Astrocyte (in vitro differentiated cells and primary cell): ENCODE measurements at regions not wholly inside any gene's neighbourhood (a gene's known extent, or its start where the extent isn't known, plus 50 kb on each side); places are given as distances from the start of the nearest gene placed in this dataset.

ENCODE experiments used
- DNase-seq: peaks from one replicate; pipeline ENCODE4 v3.0.0-alpha.2; 2010; ENCODE audit warnings: low read depth
- FAIRE-seq: peaks from 2 replicates; lab custom pipeline; 2011; peaks lifted over from hg19 to GRCh38; lab: Jason Lieb, UNC
- H2AFZ ChIP-seq: 2 replicates; pipeline ENCODE4 v1.6.0; 2012; ENCODE audit warnings: low read depth, low read length, inconsistent platforms
- H3K27ac ChIP-seq: 2 replicates; pipeline ENCODE4 v1.5.1; 2011; ENCODE audit warnings: low read depth, low read length, inconsistent platforms
- H3K27me3 ChIP-seq: 2 replicates; pipeline ENCODE4 v1.6.0; 2011; ENCODE audit warnings: low read length, inconsistent platforms; ENCODE audit not compliant: insufficient read depth
- H3K36me3 ChIP-seq: 2 replicates; pipeline ENCODE4 v1.5.1; 2011; ENCODE audit warnings: low read length, inconsistent platforms; ENCODE audit not compliant: insufficient read depth
- H3K4me1 ChIP-seq: 2 replicates; pipeline ENCODE4 v1.5.1; 2011; ENCODE audit warnings: low read length, inconsistent platforms; ENCODE audit not compliant: insufficient read depth
- H3K4me2 ChIP-seq: 2 replicates; pipeline ENCODE4 v1.6.0; 2012; ENCODE audit warnings: low read length, inconsistent platforms
- H3K4me3 ChIP-seq: 2 replicates; pipeline ENCODE4 v1.5.1; 2011; ENCODE audit warnings: low read depth, mild to moderate bottlenecking, low read length, inconsistent platforms; ENCODE audit not compliant: insufficient read depth
- H3K79me2 ChIP-seq: 2 replicates; pipeline ENCODE4 v1.6.0; 2012; ENCODE audit warnings: mild to moderate bottlenecking, low read length, inconsistent platforms; ENCODE audit not compliant: insufficient read depth
- H3K9ac ChIP-seq: 2 replicates; pipeline ENCODE4 v1.6.0; 2012; ENCODE audit warnings: mild to moderate bottlenecking, low read length, inconsistent platforms
- H3K9me3 ChIP-seq: 2 replicates; pipeline ENCODE4 v1.5.1; 2012; ENCODE audit warnings: low read depth, mild to moderate bottlenecking, low read length, inconsistent platforms; ENCODE audit not compliant: insufficient read depth
- H4K20me1 ChIP-seq: 2 replicates; pipeline ENCODE4 v1.6.0; 2012; ENCODE audit warnings: low read length, inconsistent platforms; ENCODE audit not compliant: insufficient read depth
- H3K27ac Mint-ChIP-seq: one replicate; pipeline ENCODE4 v1.8.0; 2021; ENCODE audit warnings: mild to moderate bottlenecking, mixed read lengths; ENCODE audit not compliant: unreplicated experiment
- H3K27me3 Mint-ChIP-seq: one replicate; pipeline ENCODE4 v1.8.0; 2021; ENCODE audit warnings: low read depth, mixed read lengths; ENCODE audit not compliant: unreplicated experiment
- H3K36me3 Mint-ChIP-seq: one replicate; pipeline ENCODE4 v1.8.0; 2021; ENCODE audit warnings: low read depth, mixed read lengths; ENCODE audit not compliant: unreplicated experiment
- H3K4me1 Mint-ChIP-seq: one replicate; pipeline ENCODE4 v1.8.0; 2021; ENCODE audit warnings: low read depth, mixed read lengths; ENCODE audit not compliant: unreplicated experiment
- H3K4me3 Mint-ChIP-seq: one replicate; pipeline ENCODE4 v1.8.0; 2021; ENCODE audit warnings: mild to moderate bottlenecking, moderate library complexity, mixed read lengths; ENCODE audit not compliant: unreplicated experiment
- H3K9me3 Mint-ChIP-seq: one replicate; pipeline ENCODE4 v1.8.0; 2021; ENCODE audit warnings: mild to moderate bottlenecking, mixed read lengths; ENCODE audit not compliant: unreplicated experiment
- CTCF ChIP-seq: IDR thresholded peaks from 2 replicates; pipeline ENCODE4 v1.5.1; 2011; ENCODE audit warnings: low read depth, mild to moderate bottlenecking, inconsistent platforms, low read length, moderate library complexity; ENCODE audit not compliant: insufficient read depth
- EZH2 ChIP-seq: IDR thresholded peaks from 2 replicates; pipeline ENCODE4 v1.6.1; 2012; ENCODE audit warnings: mild to moderate bottlenecking, low read length, inconsistent platforms; ENCODE audit not compliant: insufficient read depth

DNA sequence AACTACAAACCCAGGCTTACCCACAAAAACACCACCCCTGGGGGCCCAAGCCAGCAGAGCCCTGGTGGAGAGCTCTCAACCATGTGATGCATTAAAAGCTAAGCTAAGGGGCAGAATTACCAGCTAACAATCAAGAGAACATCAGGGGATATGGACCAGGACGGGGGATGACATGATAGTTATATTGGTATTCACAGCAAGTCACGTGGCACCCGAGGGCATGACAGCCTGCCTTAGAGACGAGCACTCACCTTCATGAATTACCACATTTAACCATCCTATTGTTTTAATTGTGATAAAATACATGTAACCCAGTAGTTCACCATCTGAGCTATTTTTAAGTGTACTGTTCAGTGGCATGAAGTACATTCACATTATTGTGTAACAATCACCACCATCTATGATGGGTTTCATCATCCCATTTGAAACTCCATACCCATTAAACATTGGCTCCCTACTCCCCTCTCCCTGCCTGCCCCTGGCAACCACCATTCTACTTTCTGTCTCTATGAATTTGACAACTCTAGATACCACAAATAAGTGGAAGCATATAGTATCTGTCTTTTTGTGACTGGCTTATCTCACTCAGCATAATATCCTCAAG, 245.6 kb downstream of the ANAPC1 start:
- Histone ChIP-seq H3K4me2 (no peak overlapping the region), H3K27me3 (no peaks in the 10 kb centered on the region), H3K4me3 (no peak overlapping the region), H2AFZ (no peak overlapping the region), H3K9ac (no peak overlapping the region), H3K36me3 (no peaks in the 10 kb centered on the region), H4K20me1 (no peaks in the 10 kb centered on the region), H3K9me3 (no peaks in the 10 kb centered on the region), H3K79me2 (no peaks in the 10 kb centered on the region), H3K27ac (no peak overlapping the region), H3K4me1 (no peaks in the 10 kb centered on the region)
- Mint-ChIP-seq H3K4me1 (no peaks in the 10 kb centered on the region), H3K27ac (no peak overlapping the region), H3K4me3 (no peak overlapping the region), H3K36me3 (peaks cover 2% of the 10 kb centered on the region), H3K9me3 (peaks cover 25% of the 10 kb centered on the region), H3K27me3 (peaks cover 3% of the 10 kb centered on the region)
- no peak for DNase-seq
- FAIRE-seq = no peak
- TF ChIP-seq CTCF (no peak), EZH2 (no peak)

DNA sequence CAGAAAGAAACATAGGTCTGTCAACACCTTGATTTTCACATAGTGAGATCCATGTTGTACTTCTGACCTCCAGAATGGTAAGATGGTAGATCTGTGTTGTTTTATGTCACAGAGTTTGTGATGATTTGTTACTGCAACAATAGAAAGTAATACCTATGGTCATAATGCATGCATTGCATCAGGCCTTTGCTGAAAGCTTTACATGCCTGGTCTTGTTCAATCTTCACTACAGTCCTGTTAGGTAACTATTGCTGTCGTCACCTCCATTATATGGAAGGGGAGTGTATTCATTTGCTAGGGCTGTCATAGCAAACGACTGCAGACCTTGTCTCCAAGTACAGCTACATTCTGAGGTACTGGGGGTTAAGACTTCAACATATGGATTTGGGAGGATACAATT, 243.5 kb downstream of the ANAPC1 start:
- TF ChIP-seq EZH2 (no peak), CTCF (no peak)
- H3K27ac Mint-ChIP-seq = no peak overlapping the region
- DNase-seq = no peak
- H3K9me3 Mint-ChIP-seq = peaks cover 19% of the 10 kb centered on the region
- no peak overlapping the region for H3K4me3 Mint-ChIP-seq
- no peaks in the 10 kb centered on the region for H3K27me3 ChIP-seq
- peaks cover 2% of the 10 kb centered on the region for H3K36me3 Mint-ChIP-seq
- no peak overlapping the region for H3K9ac ChIP-seq
- H4K20me1 ChIP-seq = no peaks in the 10 kb centered on the region
- H3K4me3 ChIP-seq = no peak overlapping the region
- no peak for FAIRE-seq
- H2AFZ ChIP-seq = no peak overlapping the region
- H3K27ac ChIP-seq = no peak overlapping the region
- H3K36me3 ChIP-seq = no peaks in the 10 kb centered on the region
- no peaks in the 10 kb centered on the region for H3K9me3 ChIP-seq
- H3K27me3 Mint-ChIP-seq = peaks cover 3% of the 10 kb centered on the region
- no peaks in the 10 kb centered on the region for H3K4me1 ChIP-seq
- no peaks in the 10 kb centered on the region for H3K4me1 Mint-ChIP-seq
- H3K4me2 ChIP-seq = no peak overlapping the region
- H3K79me2 ChIP-seq = no peaks in the 10 kb centered on the region

DNA sequence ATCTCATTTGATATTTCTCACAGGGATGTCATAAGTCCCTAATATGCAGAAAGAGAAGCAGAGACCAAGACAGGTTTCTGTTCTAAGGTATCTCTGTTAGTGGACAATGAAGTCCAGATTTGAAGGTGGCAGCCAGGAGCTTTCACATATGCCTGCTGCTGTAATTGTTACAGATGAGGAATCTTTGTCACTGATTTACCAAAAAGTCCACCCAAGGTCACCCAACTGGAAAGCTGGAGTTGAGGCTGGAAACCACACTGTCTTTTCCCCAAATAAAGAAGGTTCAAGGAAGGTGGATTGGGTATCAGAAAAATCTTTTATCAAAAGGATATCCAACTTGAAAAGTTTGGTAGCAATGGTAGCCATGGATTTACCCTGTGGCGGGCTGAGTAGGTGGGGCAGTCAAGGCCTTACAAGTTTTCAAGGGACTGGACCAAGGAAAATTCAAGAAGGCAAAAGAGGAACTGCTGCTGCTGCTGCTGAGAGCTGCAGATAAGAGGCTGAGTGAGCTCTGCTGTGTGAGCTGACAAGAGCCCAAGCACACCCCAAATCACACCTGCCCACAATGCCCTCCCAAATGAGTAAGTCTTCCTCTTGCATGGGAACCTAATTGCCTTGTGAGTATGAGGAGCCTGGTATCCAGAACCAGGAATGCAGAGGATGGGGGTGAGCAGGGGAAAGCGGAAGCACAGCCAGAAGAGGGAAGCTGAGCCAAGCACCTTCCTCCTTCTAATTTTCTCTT, 241.2 kb downstream of the ANAPC1 start:
- H3K79me2 ChIP-seq = no peaks in the 10 kb centered on the region
- TF ChIP-seq CTCF (no peak), EZH2 (no peak)
- FAIRE-seq = no peak

More for the DNA sequence above, 241.2 kb downstream of the ANAPC1 start:
- no peak overlapping the region for H2AFZ ChIP-seq
- no peak overlapping the region for H3K4me2 ChIP-seq
- H3K27ac ChIP-seq = no peak overlapping the region
- no peaks in the 10 kb centered on the region for H3K36me3 ChIP-seq
- no peak for DNase-seq
- H3K27me3 ChIP-seq = no peaks in the 10 kb centered on the region
- Mint-ChIP-seq H3K27me3 (peaks cover 3% of the 10 kb centered on the region), H3K27ac (no peak overlapping the region), H3K36me3 (peaks cover 2% of the 10 kb centered on the region), H3K4me1 (no peaks in the 10 kb centered on the region), H3K4me3 (no peak overlapping the region), H3K9me3 (peaks cover 17% of the 10 kb centered on the region)
- no peak overlapping the region for H3K4me3 ChIP-seq
- H4K20me1 ChIP-seq = no peaks in the 10 kb centered on the region
- no peaks in the 10 kb centered on the region for H3K4me1 ChIP-seq
- no peaks in the 10 kb centered on the region for H3K9me3 ChIP-seq
- no peak overlapping the region for H3K9ac ChIP-seq
